GM13976 (cell line): ENCODE measurements at regions not wholly inside any gene's neighbourhood (a gene's known extent, or its start where the extent isn't known, plus 50 kb on each side); places are given as distances from the start of the nearest gene placed in this dataset.

ENCODE experiments used
- DNase-seq: peaks from one replicate; pipeline ENCODE4 v3.0.0; 2012; ENCODE audit warnings: low spot score
- CTCF ChIP-seq: IDR thresholded peaks from 2 replicates; pipeline ENCODE4 v1.5.1; 2012; ENCODE audit warnings: borderline replicate concordance, mild to moderate bottlenecking; ENCODE audit not compliant: insufficient read depth; ENCODE audit errors: extremely low read depth, missing control alignments, control extremely low read depth
- in situ Hi-C: fragments of 300-500 bp; cut with MboI; formaldehyde crosslinking; loops from one replicate; pipeline ENCODE4 v1.12.0; 2022; ENCODE audit warnings: low sequenced_read_pairs, mixed read lengths, inconsistent platforms; ENCODE audit not compliant: unreplicated experiment

GRCh38 chr1:20432341-20432740 lies 53.7 kb downstream of the CAMK2N1 start:
- in situ Hi-C loops = no loop called here
- TF ChIP-seq CTCF = no peak
- DNase-seq = no peak

- TF ChIP-seq CTCF = no peak
- in situ Hi-C loops = no loop called here
- no peak for DNase-seq
Measured at GRCh38 chr1:20431176-20431460, 54.9 kb downstream of the CAMK2N1 start.

- DNase-seq = peak; percentile 74
- in situ Hi-C loops = no loop called here
Measured at GRCh38 chr1:20430355-20431175, 55.4 kb downstream of the CAMK2N1 start.

GRCh38 chr1:20429296-20429695 lies 56.7 kb downstream of the CAMK2N1 start:
- no peak for TF ChIP-seq CTCF
- in situ Hi-C loops = no loop called here

More at GRCh38 chr1:20430355-20431175, 55.4 kb downstream of the CAMK2N1 start:
- peak; percentile 73 for TF ChIP-seq CTCF

GRCh38 chr1:20428841-20429240 lies 57.2 kb downstream of the CAMK2N1 start:
- in situ Hi-C loops = no loop called here
- no peak for TF ChIP-seq CTCF
- DNase-seq = no peak

More at GRCh38 chr1:20429296-20429695, 56.7 kb downstream of the CAMK2N1 start:
- no peak for DNase-seq

GRCh38 chr1:20426923-20427322 lies 59.1 kb downstream of the CAMK2N1 start:
- DNase-seq = no peak
- in situ Hi-C loops = no loop called here
- TF ChIP-seq CTCF = no peak
